Sciatic nerve (tissue), 2 donors: ENCODE measurements at regions not wholly inside any gene's neighbourhood (a gene's known extent, or its start where the extent isn't known, plus 50 kb on each side); places are given as distances from the start of the nearest gene placed in this dataset.
"Not testable (repeated sequence)": the region's sequence is repeated elsewhere in the genome, so short reads cannot be mapped to it uniquely, and the experiment has no call there.

Source experiments
- ATAC-seq: fragments of 200-7000 bp; cut with Tn5 transposase; one replicate; pipeline ENCODE4 v1.9.1; 2020; ENCODE audit warnings: mild to moderate bottlenecking, moderate library complexity
- DNase-seq: peaks from one replicate; pipeline ENCODE4 v3.0.0-alpha.2; 2020; ENCODE audit warnings: low spot score
- intact Hi-C: fragments of 100-400 bp; cut with DNase I; formaldehyde crosslinking; loops from one replicate; pipeline ENCODE4 v1.14.2; 2022
- donor health status: DM: no; HTN: no; CAD: no.
- donor health status: DM: no; HTN: no; CAD: no.

DNA sequence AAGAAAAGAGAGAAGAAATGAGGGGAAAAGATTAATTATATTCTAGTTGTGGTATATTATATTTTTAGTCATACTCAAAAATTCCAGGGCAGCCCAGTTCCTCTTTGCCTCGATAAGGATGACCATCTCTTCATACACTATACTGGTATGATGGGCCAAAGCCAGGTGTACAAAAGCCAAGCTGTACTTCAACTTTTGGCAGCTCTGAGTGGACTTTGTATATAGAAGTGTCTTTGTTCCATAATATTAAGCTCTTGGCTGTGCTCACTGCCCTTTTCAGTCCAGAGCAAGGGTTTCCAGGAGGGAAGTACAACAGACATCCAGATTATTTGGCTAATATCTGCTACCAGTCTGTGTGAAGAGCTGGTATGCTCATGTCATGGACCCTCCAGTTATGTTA is 934.3 kb upstream of the CDH10 start:
- no peak for DNase-seq
- no peak for ATAC-seq
- intact Hi-C loops: no loop called here

DNA sequence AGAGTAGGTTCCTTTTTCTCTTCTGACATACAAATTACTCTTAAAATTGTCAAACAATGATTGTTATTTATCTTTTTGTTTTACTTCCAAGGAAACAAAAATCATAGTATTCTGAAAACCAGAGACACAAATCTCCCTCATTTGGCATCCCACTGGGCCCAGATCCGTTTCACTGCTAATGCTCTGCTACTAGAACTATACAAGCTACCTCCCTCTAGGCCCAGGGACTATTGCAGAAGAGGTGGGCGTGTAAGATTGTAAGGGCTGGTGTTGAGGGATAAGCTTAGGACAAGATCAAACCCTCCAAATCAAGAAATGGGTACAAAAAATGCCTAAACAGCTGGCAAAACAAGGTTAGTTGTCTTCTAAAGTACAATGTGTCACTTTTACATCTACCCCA is 928.9 kb upstream of the CDH10 start:
- ATAC-seq (no peak), DNase-seq (no peak)
- intact Hi-C loops: no loop called here

DNA sequence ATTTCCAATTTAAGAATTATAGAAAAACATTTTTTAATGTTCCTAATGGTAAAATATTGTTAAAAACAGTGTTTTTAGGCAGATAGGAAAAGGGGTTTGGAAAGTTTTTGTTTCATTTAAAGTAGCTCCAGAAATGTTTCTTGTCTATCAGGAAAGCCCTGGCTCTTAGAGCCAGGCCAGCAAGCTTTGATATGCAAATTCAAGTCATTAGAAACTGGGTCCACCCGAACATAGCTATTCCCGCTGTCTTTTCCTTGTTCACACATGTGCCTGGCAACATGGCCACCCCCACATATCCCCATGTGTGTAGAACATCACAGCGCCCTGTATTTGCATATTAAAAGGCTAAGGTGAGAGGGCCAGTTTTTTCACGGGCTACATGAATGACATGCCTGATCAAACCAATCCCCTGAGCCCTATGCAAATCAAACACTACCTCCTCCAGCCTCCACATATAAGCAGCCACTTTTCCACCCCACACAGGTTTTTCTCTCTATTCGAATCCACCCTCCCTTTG is 925.3 kb upstream of the CDH10 start:
- intact Hi-C loops: no loop called here
- ATAC-seq (no peak), DNase-seq (no peak)

DNA sequence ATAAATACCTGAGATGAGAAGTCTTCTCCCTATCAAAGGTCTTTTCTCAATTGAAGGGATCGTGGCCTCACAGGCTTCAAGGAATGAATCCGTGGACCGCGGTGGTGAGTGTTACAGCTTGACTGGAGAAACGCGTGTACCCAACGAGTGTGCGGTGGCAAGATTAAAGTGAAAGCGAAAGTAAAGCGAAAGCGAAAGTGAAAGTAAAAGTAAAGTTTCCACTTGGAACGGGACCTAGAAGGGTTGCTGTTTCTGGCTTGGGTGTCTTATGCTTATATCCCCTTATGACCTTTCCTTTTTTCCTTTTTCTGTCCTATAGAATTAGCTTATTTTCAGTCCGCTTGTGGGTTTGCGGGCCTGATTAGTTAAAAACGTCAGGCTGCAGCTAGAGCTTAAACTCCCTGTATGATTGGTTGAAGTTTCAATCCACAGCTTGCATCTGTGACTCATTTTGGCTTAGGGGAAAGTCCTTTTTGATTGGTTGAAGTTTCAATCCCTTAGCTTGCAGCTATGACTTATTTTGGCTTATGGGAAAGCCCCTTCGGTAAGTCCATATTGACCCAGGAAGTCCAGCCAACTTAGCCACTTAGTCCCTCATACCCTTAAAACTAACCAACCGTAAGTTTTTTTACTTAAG is 924.3 kb upstream of the CDH10 start:
- ATAC-seq (no peak), DNase-seq (no peak)
- intact Hi-C loops: no loop called here

DNA sequence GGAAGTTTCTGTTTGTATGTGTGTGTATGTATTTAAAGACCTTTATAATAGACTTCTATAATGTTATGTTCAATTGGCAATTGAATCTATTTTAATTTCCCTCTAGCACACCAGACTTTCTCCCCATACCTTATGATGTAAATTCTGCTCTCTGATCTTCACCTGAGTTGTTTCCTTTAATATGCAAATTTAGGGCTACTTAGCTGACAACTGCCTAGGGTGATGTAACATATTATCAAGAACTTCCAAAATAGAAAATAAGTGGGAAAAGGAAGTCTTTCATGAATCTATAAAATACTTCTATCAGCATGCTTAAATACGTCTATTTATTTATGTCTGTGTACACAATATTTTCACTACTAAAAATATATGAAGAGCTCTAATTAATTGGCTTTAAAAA is 923.5 kb upstream of the CDH10 start:
- intact Hi-C loops: no loop called here
- DNase-seq (no peak), ATAC-seq (no peak)

DNA sequence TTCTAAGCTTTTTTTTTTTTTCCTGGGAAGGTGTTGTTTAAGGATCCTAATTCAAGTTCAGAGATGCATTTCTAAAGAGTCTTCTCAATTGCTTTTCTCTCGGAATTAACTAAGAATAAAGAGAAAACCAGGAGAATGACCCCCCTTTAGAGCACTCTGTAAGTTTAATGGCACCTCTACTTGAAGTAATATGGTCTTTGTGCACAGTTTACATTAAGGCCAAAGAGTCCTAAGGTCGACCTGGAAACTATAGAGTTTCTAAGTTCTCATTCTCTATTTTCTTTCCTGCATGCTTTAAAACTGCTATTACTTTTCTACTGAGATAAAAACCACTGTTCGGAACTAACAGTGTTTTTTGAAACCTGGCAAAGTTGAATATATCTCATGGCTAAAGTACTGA is 923.1 kb upstream of the CDH10 start:
- DNase-seq: no peak
- intact Hi-C loops: no loop called here
- ATAC-seq: no peak

DNA sequence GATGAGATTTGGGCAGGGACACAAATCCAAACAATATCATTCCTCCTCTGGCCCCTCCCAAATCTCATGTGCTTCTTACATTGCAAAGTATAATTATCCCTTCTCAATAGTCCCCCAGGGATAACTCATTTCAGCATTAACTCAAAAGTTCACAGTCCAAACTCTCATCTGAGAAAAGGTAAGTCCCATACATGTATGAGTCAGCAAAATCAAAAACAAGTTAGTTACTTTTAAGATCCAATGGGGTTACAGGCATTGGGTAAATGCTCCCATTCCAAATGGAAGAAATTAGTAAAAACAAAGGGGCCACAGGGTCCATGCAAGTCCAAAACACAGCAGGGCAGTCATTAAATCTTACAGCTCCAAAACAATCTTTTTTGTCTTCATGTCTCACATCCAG is 917.9 kb upstream of the CDH10 start:
- ATAC-seq (no peak), DNase-seq (no peak)
- intact Hi-C loops: no loop called here

DNA sequence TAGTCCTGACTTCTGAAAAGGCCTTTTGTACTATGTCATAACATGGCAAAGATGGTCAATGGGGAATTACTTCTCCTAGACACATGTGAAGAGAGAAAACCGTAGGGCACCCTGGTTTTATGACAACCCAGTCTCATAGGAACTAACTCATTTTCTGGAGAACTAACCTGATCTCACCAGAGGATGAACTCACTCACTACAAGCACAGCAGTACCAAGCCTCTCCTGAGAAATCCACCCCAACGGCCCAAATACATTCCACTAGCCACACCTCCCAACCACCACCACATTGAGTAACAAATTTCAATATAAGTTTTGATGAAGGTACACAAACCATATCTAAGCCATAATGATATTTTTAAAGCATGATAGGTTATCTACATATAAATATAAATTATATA is 909.3 kb upstream of the CDH10 start:
- DNase-seq (no peak), ATAC-seq (no peak)
- intact Hi-C loops: no loop called here

DNA sequence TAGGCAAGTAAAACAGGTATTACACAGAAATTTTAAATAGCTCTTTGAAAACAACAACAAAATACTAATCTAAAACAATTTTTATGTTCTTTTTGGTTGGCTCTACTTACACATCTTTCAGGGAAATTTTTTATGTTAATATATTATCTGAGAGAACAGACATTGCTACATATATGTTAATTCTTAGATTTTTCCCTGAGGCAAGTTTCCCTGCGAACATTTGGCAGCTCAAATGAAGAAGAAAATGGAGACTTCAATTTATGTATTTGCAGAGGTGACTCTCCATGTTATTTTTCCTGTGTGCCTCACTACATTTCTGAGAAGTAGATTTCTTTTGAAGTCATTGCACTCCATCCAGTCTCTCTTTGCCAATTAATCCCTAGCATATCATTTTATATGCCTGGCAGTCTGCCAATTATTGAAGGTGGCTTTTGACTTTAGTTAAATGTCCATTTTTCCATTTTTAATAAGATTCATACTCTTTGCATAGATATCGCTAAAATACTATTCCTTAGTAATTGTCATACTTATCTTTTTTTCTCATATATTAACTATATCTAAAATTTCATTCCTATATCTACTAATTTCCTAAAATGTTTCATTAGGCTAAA is 908.2 kb upstream of the CDH10 start:
- DNase-seq: no peak
- intact Hi-C loops: no loop called here
- ATAC-seq: no peak

DNA sequence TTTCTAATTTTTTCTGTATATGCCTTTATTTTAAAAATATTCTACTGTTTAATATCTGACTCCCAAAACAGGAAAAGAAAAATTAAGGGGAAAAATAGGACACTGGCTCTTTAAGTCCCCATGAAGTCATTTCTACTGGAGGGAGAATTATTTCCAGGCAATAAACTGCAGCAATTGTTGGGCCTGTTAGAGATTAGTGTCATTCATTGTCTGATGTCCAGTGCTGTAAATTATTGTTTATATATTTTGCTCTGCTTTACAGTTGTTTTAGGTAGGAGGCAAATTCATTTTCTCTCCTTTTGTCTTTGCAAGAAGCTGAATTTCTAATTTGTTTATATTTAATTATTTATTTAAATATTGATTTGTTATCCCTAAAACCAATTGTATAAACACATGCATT is 906.0 kb upstream of the CDH10 start:
- ATAC-seq (no peak), DNase-seq (no peak)

DNA sequence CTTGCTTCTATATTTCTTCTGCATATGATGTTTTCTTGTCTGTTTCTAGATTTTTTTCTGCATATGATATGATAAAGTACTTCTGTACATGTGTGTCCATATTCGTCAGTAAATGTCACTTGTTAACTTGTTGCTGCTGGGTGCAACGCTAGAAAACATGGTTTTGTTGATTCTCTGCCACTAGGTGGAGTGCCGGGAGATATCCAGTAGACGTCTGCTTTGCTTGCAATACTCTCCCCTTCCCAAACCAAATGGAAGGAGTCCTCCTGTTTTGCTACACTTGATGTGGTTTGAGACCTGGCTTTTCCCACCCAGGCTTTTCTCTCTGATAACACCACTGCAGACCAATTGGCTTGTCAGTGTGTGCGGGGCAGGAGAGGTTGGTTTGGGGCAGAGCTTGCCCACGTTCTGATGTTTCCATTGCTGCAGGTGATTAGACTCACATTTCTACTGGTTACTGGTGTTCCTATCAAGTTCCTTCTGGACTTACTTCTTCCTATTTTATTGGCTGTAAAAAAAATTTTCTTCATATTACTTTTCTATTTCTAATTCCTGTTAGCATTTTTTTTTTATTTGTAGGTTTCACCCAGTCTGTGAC is 900.0 kb upstream of the CDH10 start:
- no peak for DNase-seq
- no peak for ATAC-seq
- intact Hi-C loops: no loop called here

More for the DNA sequence above, 906.0 kb upstream of the CDH10 start:
- intact Hi-C loops: no loop called here

DNA sequence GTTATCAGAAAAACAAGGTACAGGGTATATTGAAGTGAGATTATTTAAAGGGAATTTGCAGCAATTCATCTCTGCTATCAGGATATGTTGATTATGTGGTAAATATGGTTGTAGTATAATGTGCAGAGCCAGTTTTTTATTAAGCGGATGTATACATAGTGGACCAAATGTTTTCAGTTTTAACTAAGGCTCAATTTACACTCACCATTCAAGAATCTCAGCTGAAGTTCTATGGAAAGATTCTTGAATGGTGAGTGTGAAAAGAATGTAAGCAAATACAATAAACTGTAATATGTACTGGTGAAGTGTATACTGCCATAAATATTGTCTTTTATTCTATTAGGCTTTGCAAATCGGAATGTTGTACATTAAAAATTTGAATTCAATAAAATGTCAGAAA is 895.9 kb upstream of the CDH10 start:
- intact Hi-C loops: no loop called here
- ATAC-seq: no peak

DNA sequence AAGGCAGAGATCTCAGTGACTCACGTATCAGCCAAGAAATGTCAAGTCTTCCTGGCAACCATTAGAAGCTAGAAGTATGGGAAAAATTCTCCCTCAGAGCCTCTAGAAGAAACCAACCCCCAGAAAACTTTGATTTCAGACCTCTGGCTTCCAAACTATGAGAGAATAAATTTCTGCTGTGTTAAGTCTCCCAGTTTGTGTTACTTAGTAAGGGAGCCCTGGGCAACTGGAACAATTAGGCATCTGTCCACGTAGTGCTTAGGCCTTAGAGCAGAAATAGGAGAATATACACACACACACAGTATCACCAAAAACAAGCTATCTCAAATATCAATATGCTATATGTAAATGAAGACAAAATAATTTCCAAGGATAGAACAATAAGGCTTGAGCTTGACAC is 894.8 kb upstream of the CDH10 start:
- ATAC-seq (no peak), DNase-seq (no peak)
- intact Hi-C loops: no loop called here

More for the DNA sequence above, 895.9 kb upstream of the CDH10 start:
- no peak for DNase-seq

DNA sequence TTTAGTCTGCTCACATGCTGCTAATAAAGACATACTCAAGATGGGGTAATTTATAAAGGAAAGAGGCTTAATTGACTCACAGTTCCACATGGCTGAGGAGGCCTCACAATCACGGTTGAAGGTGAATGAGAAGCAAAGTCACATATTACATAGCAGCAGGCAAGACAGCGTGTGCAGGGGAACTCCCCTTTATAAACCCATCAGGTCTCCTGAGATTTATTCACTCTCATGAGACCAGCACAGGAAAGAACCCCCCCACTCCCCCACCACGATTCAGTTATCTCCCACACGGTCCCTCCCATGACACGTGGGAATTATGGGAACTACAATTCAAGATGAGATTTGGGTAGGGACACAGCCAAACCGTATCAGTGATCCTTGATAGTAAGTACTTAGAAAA is 891.7 kb upstream of the CDH10 start:
- ATAC-seq, intact Hi-C loops, DNase-seq: not testable (repeated sequence)

DNA sequence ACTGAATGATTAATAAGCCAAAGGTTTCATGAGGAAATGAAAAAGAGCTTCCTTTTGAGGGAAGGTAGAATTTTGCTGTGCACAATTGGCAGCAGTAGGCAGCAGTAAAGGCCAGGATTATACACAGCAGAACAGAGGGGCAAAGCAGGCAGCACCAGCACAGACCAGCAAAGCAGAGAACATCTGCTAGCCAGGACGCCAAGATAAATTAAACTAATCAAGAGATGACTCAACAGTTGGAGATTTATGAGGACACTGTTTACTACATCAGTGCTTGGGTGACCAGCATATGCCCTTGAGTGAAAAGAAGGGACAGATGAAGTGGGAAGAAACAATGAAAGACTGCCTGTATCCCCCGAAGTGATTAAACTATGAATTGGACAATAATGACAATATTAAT is 871.4 kb upstream of the CDH10 start:
- intact Hi-C loops: no loop called here
- no peak for DNase-seq

DNA sequence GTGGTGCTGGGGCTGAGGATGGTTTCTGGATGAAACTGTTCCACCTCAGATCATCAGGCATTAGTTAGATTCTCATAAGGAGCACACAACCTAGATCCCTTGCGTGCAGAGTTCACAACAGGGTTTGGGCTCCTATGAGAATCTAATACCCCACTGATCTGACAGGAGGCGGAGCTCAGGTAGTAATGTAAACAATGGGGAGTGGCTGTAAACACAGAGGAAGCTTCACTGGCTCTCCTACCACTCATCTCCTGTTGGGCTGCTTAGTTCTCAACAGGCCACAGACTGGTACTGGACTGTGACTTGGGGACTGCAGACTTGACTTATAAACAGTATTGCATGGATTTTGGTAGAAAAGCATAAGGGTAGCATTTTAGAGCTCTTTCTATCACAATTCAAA is 870.7 kb upstream of the CDH10 start:
- no peak for ATAC-seq
- no peak for DNase-seq
- intact Hi-C loops: no loop called here

More for the DNA sequence above, 871.4 kb upstream of the CDH10 start:
- ATAC-seq: no peak

DNA sequence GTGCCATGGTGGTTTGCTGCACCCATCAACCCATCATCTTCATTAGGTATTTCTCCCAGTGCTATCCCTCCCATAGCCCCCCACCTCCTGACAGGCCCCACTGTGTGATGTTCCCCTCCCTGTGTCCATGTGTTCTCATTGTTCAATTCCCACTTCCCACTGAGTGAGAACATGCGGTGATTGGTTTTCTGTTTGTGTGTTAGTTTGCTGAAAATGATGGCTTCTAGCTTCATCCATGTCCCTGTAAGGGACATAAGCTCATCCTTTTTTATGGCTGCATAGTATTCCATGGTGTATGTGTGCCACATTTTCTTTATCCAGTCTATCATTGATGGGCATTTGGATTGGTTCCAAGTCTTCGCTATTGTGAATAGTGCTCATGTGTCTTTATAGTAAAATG is 865.9 kb upstream of the CDH10 start:
- intact Hi-C loops, ATAC-seq, DNase-seq: not testable (repeated sequence)

DNA sequence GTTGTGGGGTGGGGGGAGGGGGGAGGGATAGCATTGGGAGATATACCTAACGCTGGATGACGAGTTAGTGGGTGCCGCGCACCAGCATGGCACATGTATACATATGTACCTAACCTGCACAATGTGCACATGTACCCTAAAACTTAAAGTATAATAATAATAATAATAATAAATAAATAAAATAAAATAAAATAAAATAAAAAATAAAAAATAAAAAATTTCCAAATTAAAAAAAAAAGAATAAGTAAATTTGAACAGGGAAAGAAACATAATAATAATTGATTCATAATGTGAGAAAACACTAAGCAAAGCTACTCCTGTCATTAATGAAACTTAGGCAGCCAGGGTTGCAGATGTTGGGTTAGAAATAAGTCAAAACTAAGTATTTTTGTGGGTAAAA is 863.2 kb upstream of the CDH10 start:
- DNase-seq, ATAC-seq, intact Hi-C loops: not testable (repeated sequence)

DNA sequence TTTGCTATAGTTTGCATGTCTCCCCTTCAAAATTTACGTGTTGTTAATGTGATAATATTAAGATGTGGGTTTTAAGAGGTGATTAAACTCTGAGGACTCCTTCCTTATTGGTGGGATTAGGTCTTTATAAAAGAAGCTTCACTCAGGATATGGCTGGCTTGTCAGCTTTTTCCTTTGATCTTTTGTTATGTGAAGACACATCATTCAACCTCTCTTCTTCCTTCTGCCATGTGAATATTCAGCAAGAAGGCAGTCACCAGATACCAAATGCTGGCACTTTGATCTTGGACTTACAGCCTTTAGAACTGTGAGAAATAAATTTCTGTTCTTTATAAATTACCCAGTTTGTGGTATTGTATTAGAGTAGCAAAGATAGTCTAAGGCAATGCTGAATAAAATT is 855.9 kb upstream of the CDH10 start:
- intact Hi-C loops: no loop called here

DNA sequence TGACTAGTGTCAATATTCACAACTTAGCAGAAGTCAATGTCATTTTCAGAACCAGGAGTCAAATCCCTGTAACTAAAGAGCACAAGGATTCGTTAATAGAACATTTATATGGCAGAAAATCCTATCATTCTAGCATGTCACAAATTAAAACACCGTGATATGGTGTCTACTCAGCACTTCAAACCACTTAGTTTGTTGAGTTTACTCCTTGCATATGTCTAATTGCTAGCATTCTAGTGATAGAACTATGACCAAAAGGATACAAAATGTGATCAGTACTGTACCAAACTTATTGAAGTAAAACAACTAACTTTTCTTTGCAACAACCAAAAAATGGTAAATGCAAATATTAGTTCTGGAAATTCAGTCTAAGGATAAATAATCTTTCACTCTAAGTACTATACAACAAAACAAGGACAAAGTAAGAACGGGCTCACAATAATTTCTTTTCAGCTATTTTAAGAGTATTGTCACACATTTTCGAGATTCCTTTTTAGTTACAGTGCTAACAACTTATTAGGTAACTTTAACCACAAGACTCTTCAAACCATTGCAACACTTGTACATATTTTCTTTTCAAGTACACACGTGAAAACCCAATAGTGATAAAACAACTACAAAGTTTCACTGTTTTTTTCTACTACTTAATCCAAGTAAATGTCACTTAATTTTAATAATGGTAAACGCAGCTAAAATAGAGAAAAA is 845.2 kb upstream of the CDH10 start:
- intact Hi-C loops: no loop called here
- no peak for ATAC-seq
- no peak for DNase-seq

More for the DNA sequence above, 855.9 kb upstream of the CDH10 start:
- ATAC-seq (no peak), DNase-seq (no peak)
